GM19025 (cell line): ENCODE measurements at regions not wholly inside any gene's neighbourhood (a gene's known extent, or its start where the extent isn't known, plus 50 kb on each side); places are given as distances from the start of the nearest gene placed in this dataset.

ENCODE experiments used
- ATAC-seq: cut with Tn5 transposase; IDR thresholded peaks from one replicate; pipeline ENCODE4 v1.9.1; 2021; ENCODE audit warnings: mild to moderate bottlenecking, low read depth, moderate library complexity; ENCODE audit not compliant: unreplicated experiment

DNA sequence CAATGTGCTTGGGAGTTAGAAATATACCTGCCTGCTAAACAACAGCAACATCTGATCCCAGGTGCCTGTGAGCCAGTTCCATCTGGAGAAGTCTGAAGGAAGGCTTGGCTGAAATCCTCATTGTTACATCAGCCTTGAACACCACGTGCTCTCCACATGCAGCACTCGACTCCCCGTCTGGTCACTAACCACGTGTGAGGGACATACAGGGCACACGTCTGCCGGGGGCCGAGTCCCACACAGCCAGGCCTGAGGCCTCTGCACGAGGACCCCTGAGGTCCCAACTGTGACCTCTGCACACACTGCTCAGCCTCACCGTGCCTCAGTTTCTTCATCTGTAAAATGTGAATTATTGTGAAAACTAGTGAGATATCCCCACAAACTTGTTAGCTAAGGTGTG is 236.5 kb upstream of the SALL3 start:
- no peak for ATAC-seq

- ATAC-seq = no peak
Measured at GRCh38 chr18:78751664-78752063, 228.0 kb upstream of the SALL3 start.

- ATAC-seq = no peak
Measured at GRCh38 chr18:78753240-78753639, 226.4 kb upstream of the SALL3 start.

DNA sequence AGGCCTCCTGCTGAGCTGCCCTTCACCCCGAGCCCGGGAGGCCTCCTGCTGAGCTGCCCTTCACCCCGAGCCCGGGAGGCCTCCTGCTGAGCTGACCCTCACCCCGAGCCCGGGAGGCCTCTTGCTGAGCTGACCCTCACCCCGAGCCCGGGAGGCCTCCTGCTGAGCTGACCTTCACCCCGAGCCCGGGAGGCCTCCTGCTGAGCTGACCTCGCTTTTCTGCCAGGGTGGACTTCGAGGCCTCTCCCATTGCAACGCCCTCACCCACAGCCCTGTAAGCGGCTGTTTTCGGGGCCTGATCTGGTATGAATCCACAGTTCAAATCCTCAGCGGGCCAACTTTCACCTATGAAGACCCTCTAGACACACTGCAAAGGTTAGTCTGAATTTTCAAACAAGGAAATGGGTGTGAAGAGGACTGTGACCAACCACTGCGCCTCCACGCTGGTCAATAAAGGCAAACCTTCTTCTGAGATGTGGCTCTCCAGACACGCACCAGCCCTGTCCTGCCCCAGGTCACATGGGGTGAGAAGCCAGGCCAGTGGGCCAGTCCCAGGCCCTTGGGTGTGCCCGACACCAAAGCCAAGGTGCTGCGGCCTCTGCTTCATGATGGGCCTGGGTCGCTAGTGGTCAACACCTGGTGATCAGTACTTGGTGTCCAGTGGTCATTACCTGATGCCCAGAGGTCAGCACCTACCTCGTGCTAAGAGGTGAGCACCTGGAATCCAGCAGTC is 225.1 kb upstream of the SALL3 start:
- ATAC-seq = no peak

GRCh38 chr18:78757014-78757413 is 222.6 kb upstream of the SALL3 start:
- no peak for ATAC-seq

DNA sequence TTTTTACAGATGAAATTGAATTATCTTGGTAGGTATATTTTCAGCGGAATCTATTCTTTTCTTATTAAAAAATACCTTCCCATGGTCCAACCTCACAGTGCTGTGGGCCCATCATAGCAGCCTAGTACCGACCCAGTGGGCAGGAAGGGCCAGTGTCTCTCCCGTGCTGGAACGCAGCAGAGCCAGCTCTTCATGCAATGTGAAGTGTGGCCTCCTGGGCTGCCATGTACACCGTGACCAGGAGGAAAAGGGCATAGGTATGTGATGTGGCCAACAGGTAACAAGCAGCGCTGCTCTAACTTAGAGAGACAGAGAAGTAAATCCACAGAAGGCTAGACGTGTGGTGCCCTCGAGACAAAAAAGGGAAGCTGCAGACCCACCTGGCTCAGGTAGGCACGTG is 221.1 kb upstream of the SALL3 start:
- no peak for ATAC-seq

GRCh38 chr18:78762753-78763152 is 216.9 kb upstream of the SALL3 start:
- no peak for ATAC-seq

DNA sequence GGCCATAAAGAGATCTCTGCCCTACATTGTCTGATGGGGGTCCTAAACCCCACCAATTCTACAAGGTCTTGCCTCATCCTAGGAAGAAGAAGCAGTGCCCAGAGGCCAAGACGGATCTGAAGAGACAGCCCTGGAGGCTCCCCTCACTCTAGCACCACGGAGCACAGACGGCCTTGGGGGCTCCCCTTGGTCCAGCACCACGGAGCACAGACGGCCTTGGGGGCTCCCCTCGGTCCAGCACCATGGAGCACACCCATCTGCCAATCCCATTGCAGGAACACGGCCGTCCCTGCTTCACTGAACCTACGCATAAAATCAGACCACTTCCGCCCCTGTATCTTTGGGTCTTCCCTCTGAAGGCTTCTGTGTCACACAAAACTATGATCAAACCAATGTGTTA is 215.1 kb upstream of the SALL3 start:
- ATAC-seq = no peak

DNA sequence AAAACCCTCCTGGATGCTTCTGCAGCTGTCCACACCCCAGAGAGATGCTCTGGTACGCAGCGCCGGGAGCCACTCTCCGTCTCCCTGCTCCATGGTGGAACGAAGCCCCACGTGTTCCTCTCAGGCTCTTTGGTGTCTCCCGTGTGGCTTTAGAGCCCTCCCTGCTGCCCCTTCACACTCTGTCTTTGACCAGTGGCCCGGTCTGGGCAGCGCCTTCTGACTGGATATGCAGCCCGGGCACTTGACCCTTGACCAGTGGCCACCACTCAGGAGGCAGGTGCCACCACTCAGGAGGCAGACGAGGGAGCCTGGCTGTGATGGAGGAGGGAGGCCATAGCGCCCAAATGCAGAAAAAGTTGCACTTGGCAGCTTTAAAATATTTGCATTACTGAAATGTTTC is 214.5 kb upstream of the SALL3 start:
- no peak for ATAC-seq

GRCh38 chr18:78765637-78766281 is 213.9 kb upstream of the SALL3 start:
- ATAC-seq = no peak

DNA sequence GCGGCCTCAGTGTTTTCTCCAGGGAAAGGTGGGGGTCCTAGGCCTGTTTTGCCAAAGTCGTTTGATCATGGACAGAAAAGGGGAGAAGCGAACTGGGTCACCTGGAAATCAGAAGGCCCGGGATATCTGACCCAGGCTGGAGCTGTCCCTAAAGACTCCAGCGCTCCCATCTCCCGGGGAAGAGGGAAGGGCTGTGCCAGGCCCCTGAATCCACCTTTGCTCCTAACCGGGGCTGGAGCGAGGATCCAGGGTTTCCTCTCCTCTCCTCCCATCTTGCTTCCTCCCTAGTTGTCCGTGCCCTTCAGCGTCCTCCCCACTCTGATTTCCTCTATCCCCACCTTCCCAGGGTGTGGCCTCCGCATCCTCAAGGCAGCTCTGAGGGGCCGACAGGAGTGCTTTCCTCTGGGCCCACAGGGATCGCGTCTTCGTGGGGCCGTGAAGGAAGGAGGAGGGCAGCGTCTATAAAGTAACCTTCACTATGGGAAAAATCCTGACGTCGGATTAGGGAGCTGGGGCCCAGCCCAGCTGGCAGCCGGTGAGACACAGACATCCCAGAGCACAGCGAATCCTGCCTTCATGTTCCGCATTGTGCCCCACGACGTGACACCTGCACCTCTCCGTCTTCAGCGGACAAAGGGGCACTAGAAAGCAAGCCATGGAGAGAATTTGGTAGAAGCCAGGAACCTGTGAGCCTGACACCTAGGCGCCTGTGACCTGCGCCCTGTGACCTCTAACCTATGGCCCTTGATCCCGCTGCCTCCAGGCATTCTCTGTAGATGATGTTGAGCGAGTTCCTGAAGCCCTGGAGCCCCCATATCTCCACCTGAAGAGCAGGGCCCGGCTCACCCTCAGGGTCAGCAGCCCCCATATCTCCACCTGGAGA is 212.7 kb upstream of the SALL3 start:
- ATAC-seq = no peak

GRCh38 chr18:78767648-78768071 is 212.0 kb upstream of the SALL3 start:
- no peak for ATAC-seq

DNA sequence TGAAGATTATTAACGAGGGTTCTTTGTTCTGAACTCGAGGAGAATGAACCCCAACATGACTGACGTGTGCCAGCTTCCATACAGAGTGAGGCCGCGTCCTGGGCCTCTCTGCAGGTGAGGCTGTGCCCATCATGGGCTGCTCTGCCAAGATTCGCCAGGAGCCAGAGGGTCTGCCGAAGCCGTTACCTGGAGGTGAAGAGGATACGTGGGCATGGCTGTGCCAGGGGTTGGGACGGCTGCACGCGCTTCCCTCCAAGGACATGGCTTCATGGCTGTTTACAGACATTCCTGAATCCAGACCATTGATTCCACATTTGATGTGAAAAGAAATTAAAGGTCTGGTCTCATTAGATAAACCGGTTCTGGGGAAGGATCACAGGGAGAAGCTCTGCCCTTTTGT is 211.4 kb upstream of the SALL3 start:
- ATAC-seq = no peak

DNA sequence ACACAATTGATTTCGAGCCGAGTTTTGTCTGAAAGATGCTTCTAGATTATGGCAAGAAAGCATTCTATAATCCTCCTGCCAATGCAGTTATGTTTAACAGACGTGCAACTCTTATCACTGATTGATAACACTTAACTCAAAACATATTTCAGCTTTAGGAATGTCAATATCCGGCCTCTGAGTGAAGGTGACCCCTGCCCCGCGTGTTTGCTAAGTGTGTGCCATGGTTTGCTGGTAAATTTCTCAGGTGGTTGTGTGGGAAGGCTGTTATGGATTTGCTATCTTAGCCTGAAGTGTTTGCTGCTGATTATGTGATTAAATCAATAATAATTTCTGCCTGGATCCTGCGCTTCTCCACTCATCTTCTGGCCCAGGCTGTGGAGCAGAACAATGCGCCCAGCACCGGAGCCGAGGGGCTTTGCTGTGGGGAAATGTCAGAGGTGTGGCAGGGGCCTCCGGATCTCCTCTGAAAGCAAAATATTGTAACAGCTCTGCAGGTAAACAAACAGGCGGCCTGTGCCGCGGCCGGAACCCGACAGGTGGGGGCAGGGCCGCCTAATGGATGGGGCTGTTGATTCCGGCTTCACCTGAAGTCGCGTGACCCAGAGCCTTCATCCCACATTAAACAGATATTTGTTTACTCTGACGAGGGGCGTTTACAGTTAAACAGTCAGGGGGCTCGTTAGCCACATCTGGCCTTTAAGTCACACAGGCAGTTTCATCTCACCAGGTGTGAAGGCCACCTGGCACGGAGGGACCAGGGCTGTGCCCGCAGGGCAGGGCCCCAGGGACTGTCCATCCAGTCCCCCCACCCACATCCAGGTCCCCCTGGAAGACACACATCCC is 210.7 kb upstream of the SALL3 start:
- ATAC-seq = no peak

DNA sequence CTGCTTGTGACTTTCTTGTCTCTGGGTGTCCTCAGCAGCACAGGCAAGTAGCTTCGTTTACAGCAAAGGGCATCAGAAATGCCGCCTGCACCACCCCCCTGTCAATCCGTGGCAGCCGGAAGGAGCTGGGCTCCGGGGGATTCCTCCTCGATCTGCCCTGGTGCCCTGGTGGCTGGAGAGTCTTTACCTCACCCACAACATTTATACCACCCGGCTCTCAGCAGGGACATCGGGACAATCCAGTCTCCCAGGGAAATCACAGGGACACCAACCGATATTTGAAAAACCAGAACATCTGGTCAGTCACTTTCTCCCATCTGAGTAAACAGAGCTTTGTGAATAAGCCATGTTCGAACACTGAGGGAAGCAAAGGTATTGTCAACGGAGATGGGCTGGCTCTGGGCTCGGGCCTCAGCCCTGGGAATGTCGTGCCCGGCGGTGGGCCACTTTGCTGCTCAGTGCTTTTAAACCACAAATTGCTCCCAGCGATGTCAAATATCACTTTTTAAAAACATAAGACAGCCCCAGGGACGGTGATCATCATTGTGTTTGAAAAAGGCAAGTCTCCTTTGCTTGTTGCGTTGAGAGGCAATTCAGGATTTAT is 210.0 kb upstream of the SALL3 start:
- no peak for ATAC-seq

DNA sequence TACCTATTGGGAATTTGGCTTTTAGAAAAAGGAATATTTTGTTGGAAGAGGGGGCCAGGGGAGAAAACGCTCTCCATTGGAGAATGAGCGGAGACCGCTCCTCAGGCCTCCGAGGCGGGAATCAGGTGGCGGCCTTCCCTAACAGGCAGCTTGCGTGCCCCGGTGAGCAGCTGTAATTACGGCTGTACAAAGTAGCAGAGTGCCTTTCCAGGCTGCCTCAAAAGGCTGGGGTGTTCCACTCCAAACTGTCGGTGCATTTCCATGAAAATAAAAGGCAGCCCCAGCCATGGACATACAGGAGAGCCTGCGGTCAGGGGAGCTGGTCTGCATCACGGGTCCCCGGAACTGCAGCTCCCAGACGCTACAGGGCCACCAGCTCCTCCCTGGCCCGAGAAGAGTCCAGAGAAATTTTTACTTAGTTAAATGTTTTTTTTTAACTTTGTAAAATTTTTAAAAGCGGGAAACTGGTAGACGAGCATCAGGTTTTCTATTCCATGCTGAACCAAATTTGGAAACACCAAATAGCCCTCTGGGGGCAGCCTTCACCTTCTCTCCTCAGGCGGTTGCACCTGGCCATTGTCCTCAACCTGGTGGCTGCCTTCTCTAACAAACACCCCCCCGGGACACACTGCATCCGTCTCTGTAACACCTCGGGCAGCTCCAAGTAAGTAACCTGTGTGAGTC is 209.3 kb upstream of the SALL3 start:
- no peak for ATAC-seq

GRCh38 chr18:78770823-78771139 is 208.8 kb upstream of the SALL3 start:
- ATAC-seq = no peak

DNA sequence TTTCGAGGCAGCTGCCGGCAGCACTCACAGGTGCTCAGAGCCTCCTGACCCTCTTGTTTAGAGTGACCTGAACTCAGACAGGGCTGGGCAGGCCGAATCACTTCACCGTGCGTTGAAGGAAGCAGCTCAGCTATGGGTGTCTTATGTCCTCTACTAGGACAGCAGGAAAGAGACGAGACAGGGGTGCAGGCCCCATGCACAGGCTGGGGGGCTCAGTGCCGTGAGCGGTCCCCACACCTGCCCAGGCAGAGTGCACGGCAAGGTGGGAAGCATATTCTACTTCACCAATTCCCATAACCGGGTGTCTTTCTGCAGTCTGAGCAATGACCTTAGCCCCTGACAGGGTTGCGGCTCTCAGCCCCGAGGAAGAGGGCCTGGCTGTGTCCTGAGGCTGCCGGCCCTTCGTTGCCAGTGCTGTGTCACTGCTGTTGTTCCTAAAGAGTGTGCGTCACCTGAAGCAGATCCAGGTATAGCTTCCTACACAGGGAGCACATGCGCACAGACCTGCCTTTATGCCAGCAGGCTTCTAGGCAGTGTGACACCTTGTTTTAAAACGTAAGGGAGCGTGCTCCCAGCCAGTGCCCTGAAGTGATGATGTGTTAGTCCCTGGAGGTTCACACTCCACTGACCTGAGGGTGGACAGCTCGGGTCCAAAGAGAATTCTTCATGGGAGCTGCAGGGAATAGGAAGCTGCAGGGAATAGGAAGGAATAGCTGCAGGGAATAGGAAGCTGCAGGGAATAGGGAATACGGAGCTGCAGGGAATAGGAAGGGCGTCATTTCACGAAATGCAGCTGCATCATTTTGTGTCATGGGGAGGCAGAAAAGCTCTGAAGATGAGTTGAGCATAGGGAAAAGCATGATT is 207.9 kb upstream of the SALL3 start:
- no peak for ATAC-seq
